ENCODE measurements at regions not wholly inside any gene's neighbourhood (a gene's known extent, or its start where the extent isn't known, plus 50 kb on each side); places are given as distances from the start of the nearest gene placed in this dataset.

DNA sequence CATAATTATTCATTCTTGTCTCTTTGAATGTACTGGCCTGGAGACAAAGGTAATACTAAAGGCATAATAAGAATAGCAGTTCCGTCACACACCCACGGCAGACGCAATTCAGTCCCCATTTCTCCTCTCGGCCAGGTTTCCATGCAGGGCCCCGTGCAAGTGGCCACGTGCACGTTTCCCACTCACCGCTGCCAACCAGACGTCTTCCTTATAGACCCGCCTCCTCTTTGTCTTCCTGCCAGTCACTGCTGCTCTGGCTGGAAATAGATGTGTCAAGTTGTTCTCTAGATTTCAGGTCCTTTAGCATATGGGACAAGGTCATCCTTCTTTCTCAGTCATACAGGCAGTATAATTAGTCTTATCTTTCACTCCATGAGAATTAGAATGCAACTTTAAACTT lies 204.3 kb downstream of the SUCLA2 start:
- no peak for DNase-seq
- no peak overlapping the region for H2BK120ac ChIP-seq (ENCODE audit: low read depth, low read length)
- no peaks in the 10 kb centered on the region for H4K20me1 ChIP-seq (ENCODE audit: insufficient read depth, low read length)
- no peak overlapping the region for H4K5ac ChIP-seq (ENCODE audit: low read depth, low read length)
- no peak overlapping the region for H2BK15ac ChIP-seq (ENCODE audit: low read depth, low read length)
- H4K91ac ChIP-seq (ENCODE audit: insufficient read depth, low read depth, low read length), result no peak overlapping the region
- no peaks in the 10 kb centered on the region for H3K4me1 ChIP-seq (ENCODE audit: control insufficient read depth, insufficient read depth, low read length)
- TF ChIP-seq CEBPB (IDR thresholded peaks at IDR 0.05; ENCODE audit: low read depth, low read length), result no peak
- TF ChIP-seq CHD1 (IDR thresholded peaks at IDR 0.05; ENCODE audit: low read depth, low read length), result no peak
- TF ChIP-seq MXI1 (IDR thresholded peaks at IDR 0.05; ENCODE audit: borderline replicate concordance, low read depth, low read length), result no peak
- TF ChIP-seq RCOR1 (IDR thresholded peaks at IDR 0.05; ENCODE audit: insufficient replicate concordance, low read length), result no peak
- no peak for TF ChIP-seq RAD21 (IDR thresholded peaks at IDR 0.05; ENCODE audit: low read length)
- TF ChIP-seq RFX5 (IDR thresholded peaks at IDR 0.05; ENCODE audit: low read depth, low read length), result no peak
- TF ChIP-seq FOS (IDR thresholded peaks at IDR 0.05; ENCODE audit: low read depth, low read length), result no peak
- TF ChIP-seq MAZ (IDR thresholded peaks at IDR 0.05; ENCODE audit: borderline replicate concordance, low read depth, low read length), result no peak
- TF ChIP-seq, protein P1, sequence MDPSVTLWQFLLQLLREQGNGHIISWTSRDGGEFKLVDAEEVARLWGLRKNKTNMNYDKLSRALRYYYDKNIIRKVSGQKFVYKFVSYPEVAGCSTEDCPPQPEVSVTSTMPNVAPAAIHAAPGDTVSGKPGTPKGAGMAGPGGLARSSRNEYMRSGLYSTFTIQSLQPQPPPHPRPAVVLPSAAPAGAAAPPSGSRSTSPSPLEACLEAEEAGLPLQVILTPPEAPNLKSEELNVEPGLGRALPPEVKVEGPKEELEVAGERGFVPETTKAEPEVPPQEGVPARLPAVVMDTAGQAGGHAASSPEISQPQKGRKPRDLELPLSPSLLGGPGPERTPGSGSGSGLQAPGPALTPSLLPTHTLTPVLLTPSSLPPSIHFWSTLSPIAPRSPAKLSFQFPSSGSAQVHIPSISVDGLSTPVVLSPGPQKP (IDR thresholded peaks at IDR 0.05; ENCODE audit: borderline replicate concordance, low read depth, low read length), result no peak
- no peak for TF ChIP-seq NFE2L2 (IDR thresholded peaks at IDR 0.05; ENCODE audit: low read depth, low read length)
- TF ChIP-seq, protein P2, sequence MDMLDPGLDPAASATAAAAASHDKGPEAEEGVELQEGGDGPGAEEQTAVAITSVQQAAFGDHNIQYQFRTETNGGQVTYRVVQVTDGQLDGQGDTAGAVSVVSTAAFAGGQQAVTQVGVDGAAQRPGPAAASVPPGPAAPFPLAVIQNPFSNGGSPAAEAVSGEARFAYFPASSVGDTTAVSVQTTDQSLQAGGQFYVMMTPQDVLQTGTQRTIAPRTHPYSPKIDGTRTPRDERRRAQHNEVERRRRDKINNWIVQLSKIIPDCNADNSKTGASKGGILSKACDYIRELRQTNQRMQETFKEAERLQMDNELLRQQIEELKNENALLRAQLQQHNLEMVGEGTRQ (IDR thresholded peaks at IDR 0.05; ENCODE audit: low read depth, low read length), result no peak
- no peak for TF ChIP-seq BHLHE40 (IDR thresholded peaks at IDR 0.05; ENCODE audit: low read depth, low read length)
- TF ChIP-seq SMC3 (IDR thresholded peaks at IDR 0.05; ENCODE audit: low read depth, low read length), result no peak
- ChIA-PET POLR2A (ENCODE audit: unreplicated experiment) (no interaction called here), CTCF (no interaction called here)
- dilution Hi-C loops (cut with HindIII; ENCODE audit: low sequenced_read_pairs, unreplicated experiment), result no loop called here
- H3K56ac ChIP-seq (ENCODE audit: extremely low read depth, insufficient read depth, low read length), result no peak overlapping the region
- no peak overlapping the region for H3K4ac ChIP-seq (ENCODE audit: low read depth, low read length)
- no peak overlapping the region for H3K4me3 ChIP-seq (ENCODE audit: insufficient read depth, low read depth, low read length)
- BruUV-seq (replicated peaks), result no TSS peak
- H3K9me1 ChIP-seq (ENCODE audit: insufficient read depth, low read length), result no peaks in the 10 kb centered on the region
- H3K27ac ChIP-seq (ENCODE audit: insufficient read depth, low read length), result no peak overlapping the region
- H3K18ac ChIP-seq (ENCODE audit: low read depth, low read length), result no peak overlapping the region
- no peak for ATAC-seq (ENCODE audit: low read depth)
- no peak overlapping the region for H3K23ac ChIP-seq (ENCODE audit: low read depth, low read length)
- intact Hi-C loops (cut with micrococcal nuclease), result loop anchor here (10.0 kb wide), 1 partner anchor 298 kb away; the partner anchor contains the start of gene MED4
- H3K4me2 ChIP-seq (ENCODE audit: low read depth, low read length), result no peak overlapping the region
- H2AK9ac ChIP-seq (replicated peaks; ENCODE audit: low read depth, low read length, poor library complexity), result no peak overlapping the region
- no CpG with 5 or more reads among the region's 10 CpGs for WGBS, 2 experiments (ENCODE audit: extremely low coverage in 2 of 2, insufficient read length in 1 of 2)
- H3K79me1 ChIP-seq (ENCODE audit: low read depth in 1 of 2, low read length in 2 of 2), result no peaks in the 10 kb centered on the region
- no peak overlapping the region for H2BK5ac ChIP-seq (ENCODE audit: low read depth, low read length, poor library complexity, severe bottlenecking)
- H3K36me3 ChIP-seq (ENCODE audit: control insufficient read depth, insufficient read depth, low read length), result no peaks in the 10 kb centered on the region
- H3K14ac ChIP-seq (replicated peaks; ENCODE audit: low read depth, low read length), result no peak overlapping the region
- peaks cover 3% of the 10 kb centered on the region; the same call in 1 of the 2 replicates for H3K9me3 ChIP-seq (ENCODE audit: control insufficient read depth, insufficient read depth, low read length)
- H3K27me3 ChIP-seq (ENCODE audit: control insufficient read depth, insufficient read depth, low read length), result peaks cover 5% of the 10 kb centered on the region; the same call in 1 of the 2 replicates
- no peak overlapping the region for H3K9ac ChIP-seq (ENCODE audit: low read depth, low read length)
- in situ Hi-C loops (cut with MboI; ENCODE audit: low sequenced_read_pairs), result no loop called here
- H2BK20ac ChIP-seq (ENCODE audit: low read depth, low read length), result no peak overlapping the region
- no peak overlapping the region for H2AK5ac ChIP-seq (ENCODE audit: low read depth, low read length)
- no peak overlapping the region for H2AFZ ChIP-seq (replicated peaks; ENCODE audit: low read length, poor library complexity)
- H4K8ac ChIP-seq (ENCODE audit: low read depth in 2 of 2, low read length in 2 of 2), result no peak overlapping the region
